Stimulated activated CD4-positive, alpha-beta T cell treated with anti-CD3 and anti-CD28 coated beads, Interleukin-2, amount 100 ng/mL, for 24 hours (primary cell): ENCODE measurements at regions not wholly inside any gene's neighbourhood (a gene's known extent, or its start where the extent isn't known, plus 50 kb on each side); places are given as distances from the start of the nearest gene placed in this dataset.
"Not testable (repeated sequence)": the region's sequence is repeated elsewhere in the genome, so short reads cannot be mapped to it uniquely, and the experiment has no call there.

ENCODE experiments used
- DNase-seq, 2 donors: peaks; one replicate each; pipeline ENCODE4 v3.0.0-alpha.2; 2020

GRCh38 chr16:9141813-9142212, 50.4 kb downstream of the HAPSTR1 start:
- no peak for DNase-seq

- no peak for DNase-seq
These were observed 52.7 kb downstream of the HAPSTR1 start for GRCh38 chr16:9144106-9144505.

- no peak for DNase-seq
These were observed 57.1 kb downstream of the HAPSTR1 start for GRCh38 chr16:9148374-9149015.

- no peak for DNase-seq
These were observed 59.6 kb downstream of the HAPSTR1 start for GRCh38 chr16:9151074-9151473.

GRCh38 chr16:9151597-9151996, 60.2 kb downstream of the HAPSTR1 start:
- no peak for DNase-seq

GRCh38 chr16:9152649-9153501, 61.4 kb downstream of the HAPSTR1 start:
- DNase-seq = no peak

- no peak for DNase-seq
These were observed 62.0 kb downstream of the HAPSTR1 start for GRCh38 chr16:9153502-9153864.

GRCh38 chr16:9154567-9155410, 63.3 kb downstream of the HAPSTR1 start:
- DNase-seq = no peak

- no peak for DNase-seq
These were observed 64.4 kb downstream of the HAPSTR1 start for GRCh38 chr16:9155871-9156270.

GRCh38 chr16:9159839-9160550, 68.6 kb downstream of the HAPSTR1 start:
- peak; percentile 31 to 59 for DNase-seq

- DNase-seq = no peak
These were observed 69.1 kb downstream of the HAPSTR1 start for GRCh38 chr16:9160551-9160911.

- DNase-seq = no peak
These were observed 74.2 kb downstream of the HAPSTR1 start for GRCh38 chr16:9165681-9166080.

- not testable (repeated sequence) for DNase-seq
These were observed 75.0 kb downstream of the HAPSTR1 start for GRCh38 chr16:9166326-9166993.

GRCh38 chr16:9169094-9169493, 77.7 kb downstream of the HAPSTR1 start:
- DNase-seq = no peak

- DNase-seq = no peak
These were observed 79.0 kb downstream of the HAPSTR1 start for GRCh38 chr16:9170470-9170869.

- DNase-seq = no peak
These were observed 85.3 kb downstream of the HAPSTR1 start for GRCh38 chr16:9176547-9177418.

- no peak for DNase-seq
These were observed 86.4 kb downstream of the HAPSTR1 start for GRCh38 chr16:9177861-9178260.

GRCh38 chr16:9183682-9184353, 92.4 kb downstream of the HAPSTR1 start:
- no peak for DNase-seq

- DNase-seq = no peak
These were observed 92.9 kb downstream of the HAPSTR1 start for GRCh38 chr16:9184354-9184690.

GRCh38 chr16:9185381-9185780, 93.9 kb downstream of the HAPSTR1 start:
- DNase-seq = no peak

GRCh38 chr16:9186061-9186460, 94.6 kb downstream of the HAPSTR1 start:
- DNase-seq = no peak
